ENCODE measurements at regions not wholly inside any gene's neighbourhood (a gene's known extent, or its start where the extent isn't known, plus 50 kb on each side); places are given as distances from the start of the nearest gene placed in this dataset.
"Not testable (repeated sequence)": the region's sequence is repeated elsewhere in the genome, so short reads cannot be mapped to it uniquely, and the experiment has no call there.

DNA sequence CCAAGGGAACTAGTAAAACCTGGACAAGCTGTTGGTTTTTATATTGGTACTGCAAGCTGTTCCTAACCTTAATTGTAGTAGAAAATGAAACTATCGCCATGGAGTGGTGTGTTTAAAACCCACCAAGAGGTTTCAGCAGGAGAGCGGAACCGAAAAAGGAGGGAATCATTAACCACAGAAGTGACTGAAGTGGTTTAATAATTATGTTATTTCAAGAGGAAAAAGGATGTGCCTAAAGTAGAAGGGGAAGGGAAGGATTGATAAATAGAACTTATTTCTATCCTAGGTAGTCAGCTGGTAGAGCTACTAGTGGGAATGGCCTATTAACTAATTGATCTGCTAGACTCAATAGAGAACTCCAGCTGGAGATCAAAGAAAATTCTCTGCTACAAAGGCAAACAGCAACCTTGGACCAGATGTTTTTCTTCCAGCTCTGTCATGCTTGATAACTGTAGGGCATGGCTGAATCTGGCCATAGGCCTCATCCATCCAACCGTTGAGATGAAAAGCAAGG, 91.8 kb downstream of the BAMBI start:
- ATAC-seq: no peak
- 66 to 76% (median 73%) methylated on average over 4 of the region's 4 CpGs for WGBS, 4 donors

DNA sequence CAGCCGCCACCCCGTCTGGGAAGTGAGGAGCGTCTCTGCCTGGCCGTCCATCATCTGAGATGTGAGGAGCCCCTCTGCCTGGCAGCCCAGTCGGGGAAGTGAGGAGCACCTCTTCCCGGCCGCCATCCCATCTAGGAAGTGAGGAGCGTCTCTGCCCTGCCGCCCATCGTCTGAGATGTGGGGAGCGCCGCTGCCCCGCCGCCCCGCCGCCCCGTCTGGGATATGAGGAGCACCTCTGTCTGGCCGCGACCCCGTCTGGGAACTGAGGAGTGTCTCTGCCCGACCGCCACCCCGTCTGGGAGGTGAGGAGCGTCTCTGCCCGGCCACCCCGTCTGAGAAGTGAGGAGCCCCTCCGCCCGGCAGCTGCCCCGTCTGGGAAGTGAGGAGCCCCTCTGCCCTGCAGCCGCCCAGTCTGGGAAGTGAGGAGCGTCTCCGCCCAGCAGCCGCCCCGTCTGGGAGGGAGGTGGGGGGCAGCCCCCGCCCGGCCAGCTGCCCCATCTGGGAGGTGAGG, 94.3 kb downstream of the BAMBI start:
- WGBS, 4 donors: 97 to 98% (median 97%) methylated on average over 17 to 36 of the region's 36 CpGs
- intact Hi-C loops (cut with DNase I): not testable (repeated sequence)

More for the DNA sequence above, 91.8 kb downstream of the BAMBI start:
- H3K27ac ChIP-seq: no peak overlapping the region
- DNase-seq: no peak
- no peak overlapping the region for H3K4me3 ChIP-seq
- H3K27me3 ChIP-seq: no peaks in the 10 kb centered on the region
- no peak for TF ChIP-seq POLR2A (IDR thresholded peaks at IDR 0.05)
- TF ChIP-seq, protein P1, sequence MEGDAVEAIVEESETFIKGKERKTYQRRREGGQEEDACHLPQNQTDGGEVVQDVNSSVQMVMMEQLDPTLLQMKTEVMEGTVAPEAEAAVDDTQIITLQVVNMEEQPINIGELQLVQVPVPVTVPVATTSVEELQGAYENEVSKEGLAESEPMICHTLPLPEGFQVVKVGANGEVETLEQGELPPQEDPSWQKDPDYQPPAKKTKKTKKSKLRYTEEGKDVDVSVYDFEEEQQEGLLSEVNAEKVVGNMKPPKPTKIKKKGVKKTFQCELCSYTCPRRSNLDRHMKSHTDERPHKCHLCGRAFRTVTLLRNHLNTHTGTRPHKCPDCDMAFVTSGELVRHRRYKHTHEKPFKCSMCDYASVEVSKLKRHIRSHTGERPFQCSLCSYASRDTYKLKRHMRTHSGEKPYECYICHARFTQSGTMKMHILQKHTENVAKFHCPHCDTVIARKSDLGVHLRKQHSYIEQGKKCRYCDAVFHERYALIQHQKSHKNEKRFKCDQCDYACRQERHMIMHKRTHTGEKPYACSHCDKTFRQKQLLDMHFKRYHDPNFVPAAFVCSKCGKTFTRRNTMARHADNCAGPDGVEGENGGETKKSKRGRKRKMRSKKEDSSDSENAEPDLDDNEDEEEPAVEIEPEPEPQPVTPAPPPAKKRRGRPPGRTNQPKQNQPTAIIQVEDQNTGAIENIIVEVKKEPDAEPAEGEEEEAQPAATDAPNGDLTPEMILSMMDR (IDR thresholded peaks at IDR 0.05): no peak
- H3K9me3 ChIP-seq: no peaks in the 10 kb centered on the region
- H3K36me3 ChIP-seq: no peaks in the 10 kb centered on the region
- no peaks in the 10 kb centered on the region for H3K4me1 ChIP-seq
- intact Hi-C loops (cut with DNase I): no loop called here

DNA sequence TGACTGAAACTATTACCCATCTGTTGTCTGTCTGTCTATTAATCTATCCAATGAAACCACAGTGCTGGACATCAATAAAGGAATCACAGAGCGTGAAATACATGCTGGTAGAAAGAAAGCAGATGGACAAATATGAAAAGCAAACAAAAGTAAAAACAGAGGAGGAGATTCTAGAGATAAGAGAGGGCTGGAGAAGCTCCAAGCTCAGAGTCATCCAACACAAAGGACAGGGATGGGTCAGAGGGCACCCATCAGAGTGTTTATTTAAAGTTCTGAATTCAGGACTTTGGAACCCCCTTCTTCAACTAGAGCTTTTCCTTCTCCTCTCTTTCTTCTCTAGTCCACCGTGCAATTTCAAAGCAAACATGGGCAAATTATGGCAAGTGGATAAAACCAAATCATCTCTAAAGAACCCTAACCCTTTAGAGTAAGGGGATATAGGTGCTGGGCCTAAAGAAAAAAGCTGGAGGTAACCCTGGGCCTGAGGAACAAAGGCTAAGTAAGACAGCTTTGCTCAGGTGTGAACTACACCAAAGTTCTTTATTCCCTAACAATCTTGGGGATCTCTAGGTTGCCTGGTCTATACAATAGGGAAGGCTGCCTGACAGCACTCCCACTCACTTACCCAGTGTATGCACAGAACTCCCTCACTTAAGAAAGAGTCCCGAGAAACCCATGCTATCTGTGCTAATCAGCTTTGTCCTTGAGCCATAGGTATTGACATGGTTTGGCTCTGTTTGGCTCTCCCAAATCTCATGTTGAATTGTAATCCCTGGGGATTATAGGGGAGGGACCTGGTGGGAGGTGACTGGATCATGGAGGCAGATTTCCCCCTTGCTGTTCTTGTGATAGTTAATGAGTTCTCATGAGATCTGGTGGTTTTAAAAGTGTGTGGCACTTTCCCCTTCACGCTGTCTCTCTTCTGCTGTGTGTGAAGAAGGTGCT, 97.0 kb downstream of the BAMBI start:
- H3K9me3 ChIP-seq: no peaks in the 10 kb centered on the region
- no peaks in the 10 kb centered on the region for H3K36me3 ChIP-seq
- TF ChIP-seq, protein P1 (IDR thresholded peaks at IDR 0.05): no peak
- TF ChIP-seq POLR2A (IDR thresholded peaks at IDR 0.05): no peak
- H3K4me1 ChIP-seq: no peaks in the 10 kb centered on the region
- H3K4me3 ChIP-seq: no peak overlapping the region
- no peaks in the 10 kb centered on the region for H3K27me3 ChIP-seq
- H3K27ac ChIP-seq: no peak overlapping the region
- WGBS, 4 donors: 69 to 89% (median 76%) methylated on average over 4 of the region's 4 CpGs
- intact Hi-C loops (cut with DNase I): no loop called here
- DNase-seq: no peak
- no peak for ATAC-seq

More for the DNA sequence above, 94.3 kb downstream of the BAMBI start:
- not testable (repeated sequence) for ATAC-seq, H3K36me3 ChIP-seq, H3K27me3 ChIP-seq, H3K4me3 ChIP-seq, H3K4me1 ChIP-seq, H3K9me3 ChIP-seq, DNase-seq, H3K27ac ChIP-seq

DNA sequence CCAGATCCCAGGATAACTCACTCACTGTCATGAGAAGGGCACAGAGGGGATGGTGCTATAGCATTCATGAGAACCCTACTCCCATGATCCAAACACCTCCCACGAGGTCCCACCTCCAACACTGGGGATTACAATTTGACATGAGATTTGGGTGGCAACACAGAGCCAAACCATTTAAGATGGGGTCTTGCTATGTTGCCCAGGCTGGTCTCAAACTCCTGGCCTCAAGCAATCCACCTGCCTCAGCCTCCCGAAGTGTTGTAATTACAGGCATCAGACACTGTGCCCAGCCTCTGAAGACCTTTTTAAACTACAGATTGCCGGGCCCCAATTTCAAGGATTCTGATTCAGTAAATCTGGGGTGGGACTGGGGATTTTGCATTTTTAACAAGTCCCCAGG, 98.5 kb downstream of the BAMBI start:
- Histone ChIP-seq H3K9me3 (no peaks in the 10 kb centered on the region), H3K27me3 (no peaks in the 10 kb centered on the region), H3K27ac (no peak overlapping the region), H3K4me3 (no peak overlapping the region), H3K4me1 (no peaks in the 10 kb centered on the region), H3K36me3 (no peaks in the 10 kb centered on the region)
- TF ChIP-seq, protein P1 (IDR thresholded peaks at IDR 0.05): no peak
- no peak for TF ChIP-seq POLR2A (IDR thresholded peaks at IDR 0.05)
- DNase-seq (no peak), ATAC-seq (no peak)
- intact Hi-C loops (cut with DNase I): no loop called here
- 87 to 96% (median 89%) methylated on average over 2 to 3 of the region's 3 CpGs for WGBS, 4 donors

Measured in heart left ventricle (tissue), 16 donors.